Fibroblast of pulmonary artery (primary cell): ENCODE measurements at regions not wholly inside any gene's neighbourhood (a gene's known extent, or its start where the extent isn't known, plus 50 kb on each side); places are given as distances from the start of the nearest gene placed in this dataset.
A peak's percentile ranks its signal among the peaks of the same experiment; 100 is the strongest.

Experiments used
- DNase-seq: peaks from one replicate; pipeline ENCODE4 v3.0.0-alpha.2; 2010; ENCODE audit warnings: low read depth
- H3K4me3 ChIP-seq: replicated peaks from 2 replicates; pipeline ENCODE4 v1.5.1; 2011; ENCODE audit warnings: low read depth, mild to moderate bottlenecking, control low read depth, low read length, moderate library complexity
- TF ChIP-seq, protein P1 (sequence below): IDR thresholded peaks from 2 replicates; pipeline ENCODE4 v1.5.1; 2011; ENCODE audit warnings: mild to moderate bottlenecking, control low read depth, low read length, inconsistent platforms; ENCODE audit errors: missing control alignments

DNA sequence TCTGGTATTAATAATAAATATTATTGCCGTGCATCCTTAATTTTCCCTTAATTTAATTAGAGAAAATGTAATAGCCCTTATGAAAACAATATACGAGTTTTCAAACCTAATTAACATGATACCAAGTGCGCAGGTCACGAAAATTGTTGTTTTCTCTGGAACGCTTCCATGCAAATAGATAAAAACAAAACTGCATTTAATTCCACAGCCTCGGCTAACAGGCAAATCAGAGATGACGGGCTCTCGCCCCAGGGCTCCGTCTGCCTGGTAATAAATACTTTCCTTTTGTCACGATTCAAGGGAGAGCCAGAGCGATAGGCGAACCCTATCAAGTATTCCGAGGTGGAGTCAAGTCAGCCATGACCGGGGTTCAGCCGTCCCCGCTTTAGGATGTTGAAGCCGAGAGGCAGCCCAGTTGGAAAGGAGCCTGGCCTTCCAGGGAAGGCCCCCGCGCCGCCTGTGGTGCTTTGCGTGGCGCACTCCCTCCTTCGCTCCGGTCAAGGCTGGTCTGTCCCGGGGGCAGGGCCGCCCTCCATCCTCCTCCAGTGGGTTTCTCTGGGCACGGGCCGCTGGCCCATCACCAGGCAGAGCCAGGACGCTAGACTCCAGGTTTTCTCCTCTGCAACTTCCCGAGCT, 137.8 kb upstream of the GSC start:
- peak; percentile 2 for DNase-seq
- H3K4me3 ChIP-seq: peak overlapping the region; percentile 29

DNA sequence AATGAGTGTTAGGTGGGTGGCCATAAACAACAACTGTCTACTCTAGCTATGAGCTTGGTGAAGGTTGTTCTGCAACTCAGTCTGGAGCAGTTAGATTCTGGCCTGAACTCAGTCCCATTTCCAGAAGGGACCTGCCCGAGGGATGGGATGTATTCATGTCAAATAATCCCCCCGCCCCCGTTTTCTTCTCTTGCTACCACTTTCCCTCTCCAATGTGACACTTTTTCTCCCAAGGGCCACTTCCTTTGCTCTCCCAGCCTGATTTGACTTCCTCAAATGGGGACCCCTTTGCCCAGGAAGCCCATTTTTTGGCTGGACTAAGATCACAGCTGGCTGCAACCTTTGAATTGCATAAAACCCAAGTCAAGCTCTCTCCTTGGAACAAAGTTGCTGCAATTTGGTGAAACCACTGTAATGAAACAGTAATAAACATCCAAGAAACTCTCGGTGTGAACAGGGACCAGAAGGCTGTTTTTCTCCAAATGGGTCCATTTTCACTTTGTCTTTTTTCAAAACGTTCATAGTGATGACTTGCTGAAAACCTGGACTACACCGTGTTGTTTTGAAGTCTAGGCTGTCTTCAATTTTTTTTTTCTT, 137.2 kb upstream of the GSC start:
- no peak for DNase-seq
- no peak overlapping the region for H3K4me3 ChIP-seq
- TF ChIP-seq, protein P1, sequence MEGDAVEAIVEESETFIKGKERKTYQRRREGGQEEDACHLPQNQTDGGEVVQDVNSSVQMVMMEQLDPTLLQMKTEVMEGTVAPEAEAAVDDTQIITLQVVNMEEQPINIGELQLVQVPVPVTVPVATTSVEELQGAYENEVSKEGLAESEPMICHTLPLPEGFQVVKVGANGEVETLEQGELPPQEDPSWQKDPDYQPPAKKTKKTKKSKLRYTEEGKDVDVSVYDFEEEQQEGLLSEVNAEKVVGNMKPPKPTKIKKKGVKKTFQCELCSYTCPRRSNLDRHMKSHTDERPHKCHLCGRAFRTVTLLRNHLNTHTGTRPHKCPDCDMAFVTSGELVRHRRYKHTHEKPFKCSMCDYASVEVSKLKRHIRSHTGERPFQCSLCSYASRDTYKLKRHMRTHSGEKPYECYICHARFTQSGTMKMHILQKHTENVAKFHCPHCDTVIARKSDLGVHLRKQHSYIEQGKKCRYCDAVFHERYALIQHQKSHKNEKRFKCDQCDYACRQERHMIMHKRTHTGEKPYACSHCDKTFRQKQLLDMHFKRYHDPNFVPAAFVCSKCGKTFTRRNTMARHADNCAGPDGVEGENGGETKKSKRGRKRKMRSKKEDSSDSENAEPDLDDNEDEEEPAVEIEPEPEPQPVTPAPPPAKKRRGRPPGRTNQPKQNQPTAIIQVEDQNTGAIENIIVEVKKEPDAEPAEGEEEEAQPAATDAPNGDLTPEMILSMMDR: no peak

More for the DNA sequence above, 137.8 kb upstream of the GSC start:
- TF ChIP-seq, protein P1: no peak

DNA sequence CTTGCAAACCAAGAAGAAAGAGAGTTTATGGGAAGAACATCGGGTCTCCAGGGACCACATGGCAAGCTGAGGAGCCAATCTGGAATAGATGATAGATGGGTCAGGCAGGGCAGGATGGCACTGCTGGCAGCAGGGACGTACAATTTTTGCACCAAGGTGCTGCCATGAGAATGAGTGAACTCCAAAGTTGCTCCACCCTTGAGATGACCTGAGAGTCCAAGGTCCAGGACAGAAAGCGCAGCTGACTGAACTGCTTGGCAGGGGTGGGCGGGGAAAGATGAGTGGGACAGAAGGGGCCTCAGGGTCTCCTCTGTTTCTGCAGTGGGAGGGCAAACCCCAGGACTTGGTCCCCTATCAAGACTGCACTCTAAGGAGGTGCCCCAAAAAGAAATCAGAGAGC, 136.7 kb upstream of the GSC start:
- TF ChIP-seq, protein P1: no peak
- no peak for DNase-seq
- no peak overlapping the region for H3K4me3 ChIP-seq

DNA sequence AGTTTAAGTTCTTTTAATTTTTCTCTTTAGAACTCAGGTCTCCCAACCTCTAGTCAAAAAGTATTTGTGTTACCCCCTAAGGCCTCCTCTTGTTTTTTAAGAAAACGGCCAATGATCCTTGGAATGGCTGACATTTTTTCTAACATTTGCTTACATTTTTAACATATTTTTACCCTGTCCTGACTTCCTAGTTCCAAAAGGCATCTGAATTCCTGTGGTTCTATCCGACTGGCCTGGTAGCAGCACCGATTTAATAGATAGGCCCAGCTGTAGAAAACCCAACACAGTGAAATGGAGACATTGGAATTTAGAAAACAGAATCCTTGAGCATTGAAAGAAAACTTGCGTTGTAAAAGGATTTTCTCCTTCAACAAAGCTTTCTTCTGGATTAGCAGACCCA, 134.7 kb upstream of the GSC start:
- no peak overlapping the region for H3K4me3 ChIP-seq
- TF ChIP-seq, protein P1: no peak
- DNase-seq: peak; percentile 12

DNA sequence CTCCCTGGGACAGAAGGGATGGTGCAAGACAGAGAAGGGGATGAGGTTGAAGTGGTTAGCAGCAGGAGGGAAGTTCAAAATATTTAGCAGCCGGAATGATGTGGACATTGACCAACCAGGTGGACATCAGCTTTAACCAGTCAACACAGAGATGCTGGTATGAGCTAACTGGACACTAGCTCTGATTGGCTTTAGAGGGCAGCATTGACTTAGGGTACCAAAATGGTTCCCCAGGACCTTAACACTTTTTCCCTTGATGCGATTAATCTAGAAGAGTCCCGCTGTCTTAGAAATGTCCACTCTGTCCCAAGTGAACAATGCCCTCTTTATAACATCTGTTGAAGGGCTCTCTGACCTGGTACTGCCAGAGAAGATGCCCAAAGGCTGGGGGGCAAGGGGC, 134.0 kb upstream of the GSC start:
- no peak for DNase-seq
- no peak overlapping the region for H3K4me3 ChIP-seq
- TF ChIP-seq, protein P1: no peak

DNA sequence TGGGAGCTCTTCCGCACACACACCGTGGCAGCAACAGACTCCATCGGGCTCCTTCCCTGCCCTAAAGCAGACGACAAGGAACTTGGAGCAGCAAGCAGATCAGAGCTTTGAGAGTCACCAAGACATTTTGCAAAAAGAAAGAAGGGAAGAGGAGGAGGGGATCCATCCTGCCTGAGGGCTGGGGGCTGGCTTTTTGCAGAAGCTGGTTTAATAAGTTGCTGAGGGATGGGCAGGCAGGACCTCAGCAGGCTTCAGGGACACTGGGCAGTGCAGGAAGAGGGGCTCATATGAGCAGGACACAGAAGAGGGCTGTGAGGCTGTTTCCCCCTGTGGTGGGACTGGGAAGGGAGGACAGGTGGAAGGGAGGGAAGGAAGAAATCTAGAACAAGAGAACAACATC, 133.4 kb upstream of the GSC start:
- no peak overlapping the region for H3K4me3 ChIP-seq
- TF ChIP-seq, protein P1: no peak
- DNase-seq: no peak

DNA sequence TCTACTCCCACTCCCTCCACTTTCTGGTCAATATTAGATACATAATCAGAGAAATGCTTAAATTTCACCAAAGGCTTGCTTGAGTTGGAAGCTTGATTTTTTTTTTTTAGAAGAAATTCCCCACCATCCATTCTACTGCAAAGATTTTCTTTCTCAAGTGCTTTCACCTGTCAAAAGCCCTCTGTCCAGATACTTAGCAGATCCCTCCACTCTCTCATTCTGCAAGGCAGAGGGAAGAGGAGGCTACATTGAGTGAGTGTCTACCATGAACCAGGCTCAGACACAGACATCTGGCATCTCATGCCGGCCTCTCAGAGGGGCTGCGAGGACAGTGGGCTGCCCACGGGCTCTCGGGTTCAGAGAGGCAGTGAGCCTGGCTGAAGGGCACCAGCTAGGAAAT, 127.6 kb upstream of the GSC start:
- no peak for DNase-seq
- no peak overlapping the region for H3K4me3 ChIP-seq
- TF ChIP-seq, protein P1: no peak
